ENCODE measurements at regions not wholly inside any gene's neighbourhood (a gene's known extent, or its start where the extent isn't known, plus 50 kb on each side); places are given as distances from the start of the nearest gene placed in this dataset.

GRCh38 chr6:104031346-104031745 lies 828.4 kb downstream of the HACE1 start:
- TF ChIP-seq POLR2A (IDR thresholded peaks at IDR 0.05; ENCODE audit: low read length), result no peak
- TF ChIP-seq GATA1 (IDR thresholded peaks at IDR 0.05; ENCODE audit: low read depth, low read length), result no peak
